ENCODE measurements at regions not wholly inside any gene's neighbourhood (a gene's known extent, or its start where the extent isn't known, plus 50 kb on each side); places are given as distances from the start of the nearest gene placed in this dataset.

- no peak overlapping the region for H3K27ac Mint-ChIP-seq
- peaks cover 9% of the 10 kb centered on the region; the same call in 2 of the 3 replicates for H3K9me3 Mint-ChIP-seq
- peaks cover 13% of the 10 kb centered on the region; the same call in 2 of the 3 replicates for H3K4me1 Mint-ChIP-seq
Observed at GRCh38 chr14:45426685-45427282, 173.8 kb upstream of the MIS18BP1 start.

GRCh38 chr14:45406942-45407341 is 153.9 kb upstream of the MIS18BP1 start:
- Histone ChIP-seq H4K20me1 (replicated peaks; ENCODE audit: insufficient read depth) (no peaks in the 10 kb centered on the region), H2AFZ (no peak overlapping the region), H3K36me3 (ENCODE audit: insufficient read depth) (no peaks in the 10 kb centered on the region), H3K27me3 (ENCODE audit: insufficient read depth) (no peaks in the 10 kb centered on the region), H3K27ac (ENCODE audit: low read depth) (no peak overlapping the region), H3K4me2 (no peak overlapping the region), H3K4me3 (no peak overlapping the region), H3K79me2 (replicated peaks; ENCODE audit: insufficient read depth) (no peaks in the 10 kb centered on the region), H3F3A (replicated peaks; ENCODE audit: low read depth) (no peaks in the 10 kb centered on the region), H3K9me2 (ENCODE audit: insufficient read depth) (peaks cover 5% of the 10 kb centered on the region; the same call in 1 of the 2 replicates), H3K4me1 (ENCODE audit: insufficient read depth) (no peaks in the 10 kb centered on the region)
- Mint-ChIP-seq H3K36me3 (ENCODE audit: low read depth) (peaks cover 18% of the 10 kb centered on the region), H3K27me3 (ENCODE audit: insufficient read depth, low read depth, poor library complexity) (no peaks in the 10 kb centered on the region), H3K4me1 (peaks cover 4% of the 10 kb centered on the region; the same call in 2 of the 3 replicates), H3K4me3 (no peak overlapping the region), H3K9me3 (peaks cover 26% of the 10 kb centered on the region), H3K27ac (no peak overlapping the region)
- no peak for TF ChIP-seq ZNF462 (CRISPR knock-in tag; IDR thresholded peaks at IDR 0.05)
- no peak for TF ChIP-seq EZH2phosphoT487 (IDR thresholded peaks at IDR 0.05; ENCODE audit: unreplicated experiment)
- no peak for TF ChIP-seq ETS1 (IDR thresholded peaks at IDR 0.05)
- no peak for TF ChIP-seq CREB1 (CRISPR knock-in tag; IDR thresholded peaks at IDR 0.05; ENCODE audit: low read depth)
- no peak for TF ChIP-seq STAT1 (IDR thresholded peaks at IDR 0.05; ENCODE audit: unreplicated experiment)
- DNase-seq (ENCODE audit: low spot score) (no peak), ATAC-seq (no peak)

More at GRCh38 chr14:45426685-45427282, 173.8 kb upstream of the MIS18BP1 start:
- peak; percentile 93 for ATAC-seq
- Histone ChIP-seq H3K27me3 (ENCODE audit: insufficient read depth) (no peaks in the 10 kb centered on the region), H4K20me1 (replicated peaks; ENCODE audit: insufficient read depth) (no peaks in the 10 kb centered on the region), H3K27ac (ENCODE audit: low read depth) (no peak overlapping the region), H3K4me3 (no peak overlapping the region), H3K4me1 (ENCODE audit: insufficient read depth) (peaks cover 10% of the 10 kb centered on the region), H2AFZ (no peak overlapping the region), H3F3A (replicated peaks; ENCODE audit: low read depth) (no peaks in the 10 kb centered on the region), H3K4me2 (peak overlapping the region; percentile 19; the same call in 1 of the 2 replicates), H3K36me3 (ENCODE audit: insufficient read depth) (no peaks in the 10 kb centered on the region), H3K9me2 (ENCODE audit: insufficient read depth) (no peaks in the 10 kb centered on the region), H3K79me2 (replicated peaks; ENCODE audit: insufficient read depth) (no peaks in the 10 kb centered on the region)
- H3K27me3 Mint-ChIP-seq (ENCODE audit: insufficient read depth, low read depth, poor library complexity), result no peaks in the 10 kb centered on the region
- H3K36me3 Mint-ChIP-seq (ENCODE audit: low read depth), result no peaks in the 10 kb centered on the region
- no peak overlapping the region for H3K4me3 Mint-ChIP-seq
- TF ChIP-seq CTCF (conservative IDR thresholded peaks at IDR 0.05; ENCODE audit: low read depth in 2 of 2) (peak; percentile 69 to 76), JUNB (IDR thresholded peaks at IDR 0.05; ENCODE audit: unreplicated experiment) (no peak)
- DNase-seq (ENCODE audit: low spot score), result peak; percentile 93

All from GM23338 (cell line).